K562 (cell line): ENCODE measurements at regions not wholly inside any gene's neighbourhood (a gene's known extent, or its start where the extent isn't known, plus 50 kb on each side); places are given as distances from the start of the nearest gene placed in this dataset.

ENCODE experiments used
- CBX3 ChIP-seq, 2 experiments: IDR thresholded peaks; 1 replicate in 1 of 2; 2 replicates in 1 of 2; pipeline ENCODE4 v1.6.1; 2012; ENCODE audit warnings: inconsistent platforms in 2 of 2, low read length in 2 of 2, borderline replicate concordance in 1 of 2, control low read depth in 1 of 2
- CTCF ChIP-seq, 3 experiments: IDR thresholded peaks in 2 of 3; conservative IDR thresholded peaks in 1 of 3; 2 replicates each; pipeline ENCODE4 v1.5.1; 2011 to 2012; ENCODE audit warnings: low read length in 3 of 3, mild to moderate bottlenecking in 3 of 3, control low read depth in 2 of 3, improper control_type of control experiment in 1 of 3, inconsistent platforms in 1 of 3, low read depth in 1 of 3, mixed read lengths in 1 of 3, moderate library complexity in 1 of 3; ENCODE audit not compliant: insufficient read depth in 2 of 3
- DACH1 ChIP-seq: fragments of 450-650 bp; IDR thresholded peaks from 2 replicates; pipeline ENCODE4 v1.6.1; 2018; ENCODE audit not compliant: partially characterized antibody
- GABPA ChIP-seq: fragments of 200-800 bp; sonication (Bioruptor generic); conservative IDR thresholded peaks from 2 replicates; pipeline ENCODE4 v1.6.1; 2016; ENCODE audit warnings: low read depth, missing genetic modification characterization, missing compliant biosample characterization
- ILF3 ChIP-seq: fragments of 450-650 bp; IDR thresholded peaks from 2 replicates; pipeline ENCODE4 v1.6.1; 2018; ENCODE audit warnings: antibody characterized with exemption, mild to moderate bottlenecking, moderate library complexity, borderline replicate concordance
- JUNB ChIP-seq: fragments of 450-650 bp; formaldehyde crosslinking; conservative IDR thresholded peaks from 2 replicates; pipeline ENCODE4 v1.4.0; 2020; ENCODE audit warnings: mild to moderate bottlenecking
- MAFF ChIP-seq: IDR thresholded peaks from 2 replicates; pipeline ENCODE4 v1.6.1; 2012; ENCODE audit warnings: low read length, improper control_type of control experiment
- MBD1 ChIP-seq: fragments of 250-450 bp; sonication (Bioruptor Pico); IDR thresholded peaks from 2 replicates; pipeline ENCODE4 v1.8.0; 2022; ENCODE audit warnings: inconsistent platforms
- RB1 ChIP-seq: fragments of 450-650 bp; IDR thresholded peaks from 2 replicates; pipeline ENCODE4 v1.6.1; 2017; ENCODE audit warnings: low read depth, mild to moderate bottlenecking
- TAF15 ChIP-seq: fragments of 200-400 bp; formaldehyde crosslinking; IDR thresholded peaks from 2 replicates; pipeline ENCODE4 v1.6.1; 2017; ENCODE audit warnings: mild to moderate bottlenecking, low read depth, low read length, moderate library complexity
- THAP7 ChIP-seq: fragments of 250-450 bp; sonication (Bioruptor Pico); IDR thresholded peaks from 2 replicates; pipeline ENCODE4 v1.5.0; 2021
- ZNF133 ChIP-seq: fragments of 250-450 bp; sonication (Bioruptor Pico); IDR thresholded peaks from 2 replicates; pipeline ENCODE4 v1.4.0; 2020; ENCODE audit warnings: mild to moderate bottlenecking
- ZNF507 ChIP-seq: conservative IDR thresholded peaks from 2 replicates; pipeline ENCODE4 v1.6.1; 2017; ENCODE audit warnings: missing genetic modification characterization, missing compliant biosample characterization

DNA sequence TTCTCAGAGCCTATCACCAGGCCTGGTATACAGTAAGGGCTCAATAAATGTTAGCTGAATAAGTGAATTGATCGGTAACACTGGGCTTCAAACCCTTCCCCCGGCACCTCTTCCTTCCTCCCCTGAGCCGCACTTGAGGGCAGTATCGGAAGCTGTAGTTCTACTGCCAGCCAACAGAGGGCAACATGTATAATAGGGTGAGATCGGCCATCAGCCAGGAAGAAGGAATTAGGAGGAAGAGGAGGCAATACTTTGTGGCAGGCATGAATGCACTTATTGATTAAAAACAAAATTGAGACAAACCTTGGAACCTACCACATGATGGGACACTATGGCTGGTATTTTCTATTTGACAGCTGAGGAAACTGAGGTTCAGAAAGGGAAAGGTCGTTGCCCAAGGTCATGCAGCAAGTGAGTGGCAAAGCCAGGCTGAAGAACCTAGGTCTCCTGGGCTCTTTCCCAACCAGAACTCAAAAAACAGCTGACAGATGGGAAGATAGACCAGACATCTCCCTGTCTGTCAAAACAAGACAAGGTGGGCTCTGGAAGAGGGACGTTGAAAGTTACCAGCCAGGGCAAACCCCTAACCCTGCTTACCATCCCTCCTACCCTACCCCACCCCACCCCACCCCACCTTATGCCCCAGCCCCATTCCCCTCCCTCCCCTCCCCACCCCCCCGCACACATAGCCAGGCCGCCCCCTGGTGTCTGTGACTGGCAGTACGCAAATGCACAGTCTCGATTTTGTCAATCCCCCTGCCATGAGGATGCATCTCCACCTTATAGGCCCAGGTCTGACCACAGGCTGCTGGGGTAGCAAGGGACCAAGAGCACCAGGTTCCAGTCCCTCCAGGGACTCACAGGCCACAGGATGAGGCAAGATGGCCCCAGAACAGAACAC lies 107.3 kb upstream of the RUNX3 start (continued):
- no peak for TF ChIP-seq MBD1
- peak; percentile 93 for TF ChIP-seq GABPA (tag)
- TF ChIP-seq TAF15, result no peak
- TF ChIP-seq CTCF (IDR thresholded peaks at IDR 0.05 in 2 of 3, conservative IDR thresholded peaks at IDR 0.05 in 1 of 3; ENCODE audit: insufficient read depth in 2 of 3, low read depth in 1 of 3, low read length in 3 of 3), result peak; percentile 86 to 92 (median 87)
- no peak for TF ChIP-seq RB1
- TF ChIP-seq CBX3 (IDR thresholded peaks at IDR 0.05; ENCODE audit: borderline replicate concordance in 1 of 2, low read length in 2 of 2), result peak in 1 of 2 experiments; percentile 69; a peak in 1 of 3 replicates
- TF ChIP-seq MAFF, result no peak
- TF ChIP-seq ILF3, result no peak
- no peak for TF ChIP-seq THAP7 (CRISPR knock-in tag)
- no peak for TF ChIP-seq ZNF507 (tag)
- no peak for TF ChIP-seq JUNB (CRISPR knock-in tag)
- no peak for TF ChIP-seq ZNF133 (CRISPR knock-in tag)
- TF ChIP-seq DACH1, result peak; percentile 11
